C4-2B (cell line): ENCODE measurements at regions not wholly inside any gene's neighbourhood (a gene's known extent, or its start where the extent isn't known, plus 50 kb on each side); places are given as distances from the start of the nearest gene placed in this dataset.

Experiments
- CTCF ChIP-seq: fragments of 450-650 bp; conservative IDR thresholded peaks from 2 replicates; pipeline ENCODE4 v1.5.1; 2017; ENCODE audit warnings: mild to moderate bottlenecking
- ZFX ChIP-seq: fragments of 450-650 bp; IDR thresholded peaks from 2 replicates; pipeline ENCODE4 v1.6.1; 2017

- TF ChIP-seq CTCF (no peak), ZFX (no peak)
These were observed 779.9 kb downstream of the KCNT2 start for GRCh38 chr1:195828325-195828724.
